Stimulated activated CD8-positive, alpha-beta memory T cell treated with anti-CD3 and anti-CD28 coated beads, Interleukin-2, amount 100 ng/mL, for 1 hour (primary cell): ENCODE measurements at regions not wholly inside any gene's neighbourhood (a gene's known extent, or its start where the extent isn't known, plus 50 kb on each side); places are given as distances from the start of the nearest gene placed in this dataset.

Experiments
- DNase-seq, 2 donors: peaks; one replicate each; pipeline ENCODE4 v3.0.0-alpha.2; 2020; ENCODE audit warnings: low read depth in 2 of 2

DNA sequence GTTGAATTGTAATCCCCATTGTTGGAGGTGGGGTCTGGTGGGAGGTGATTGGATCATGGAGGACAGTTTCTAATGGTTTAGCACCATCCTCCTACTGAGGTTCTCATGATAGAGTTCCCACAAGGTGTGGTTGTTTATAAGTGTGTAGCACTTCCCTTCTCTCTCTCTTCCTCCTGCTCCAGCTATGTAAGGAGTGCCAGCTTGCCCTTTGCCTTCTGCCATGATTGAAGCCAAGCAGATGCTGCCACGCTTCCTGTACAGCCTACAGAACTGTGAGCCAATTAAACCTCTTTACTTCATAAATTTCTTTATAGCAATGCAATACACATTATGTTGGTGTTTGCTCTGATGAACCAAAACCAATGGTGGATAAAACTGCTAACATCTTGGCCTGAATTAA is 238.2 kb downstream of the EFNB2 start:
- DNase-seq, result no peak

GRCh38 chr13:106296723-106297122 is 238.7 kb downstream of the EFNB2 start:
- DNase-seq, result no peak

DNA sequence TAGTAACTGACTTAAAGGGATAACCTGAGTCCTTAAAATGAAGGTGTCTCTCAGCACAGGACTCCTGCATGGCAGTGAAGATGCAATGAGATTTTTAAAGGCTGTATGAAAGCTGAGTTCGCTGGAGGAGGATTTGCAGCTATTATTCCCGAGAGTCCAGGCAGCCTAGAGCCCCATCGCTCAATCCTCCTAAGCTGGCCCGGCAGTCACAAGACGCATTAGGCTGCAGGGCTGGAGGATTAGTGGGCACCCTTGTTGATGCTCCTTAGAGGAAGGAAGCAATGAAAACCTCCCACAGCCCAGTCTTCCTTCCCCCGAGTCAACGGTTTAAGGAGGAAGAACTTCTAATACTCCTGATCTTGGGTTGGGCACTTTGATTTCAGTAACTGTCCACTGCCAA is 239.5 kb downstream of the EFNB2 start:
- no peak for DNase-seq

DNA sequence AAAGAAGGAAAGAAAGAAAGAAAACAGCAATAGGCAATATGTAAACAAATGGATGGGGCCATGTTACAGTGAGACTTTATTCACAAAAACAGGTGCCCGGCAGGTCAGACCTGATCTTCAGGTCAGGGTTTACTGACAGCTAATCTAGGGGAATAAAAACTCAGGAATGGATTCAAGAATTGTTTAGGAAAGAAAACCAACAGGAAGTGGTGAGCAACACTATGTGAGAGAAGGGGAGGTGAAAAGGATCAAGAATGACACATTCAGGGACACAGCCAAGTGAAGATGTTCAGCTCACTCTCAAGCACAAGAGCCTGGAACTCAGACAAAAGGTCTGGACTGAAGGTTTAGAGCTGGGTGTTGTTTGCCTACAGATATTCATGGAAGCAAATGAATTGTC is 244.5 kb downstream of the EFNB2 start:
- no peak for DNase-seq

DNA sequence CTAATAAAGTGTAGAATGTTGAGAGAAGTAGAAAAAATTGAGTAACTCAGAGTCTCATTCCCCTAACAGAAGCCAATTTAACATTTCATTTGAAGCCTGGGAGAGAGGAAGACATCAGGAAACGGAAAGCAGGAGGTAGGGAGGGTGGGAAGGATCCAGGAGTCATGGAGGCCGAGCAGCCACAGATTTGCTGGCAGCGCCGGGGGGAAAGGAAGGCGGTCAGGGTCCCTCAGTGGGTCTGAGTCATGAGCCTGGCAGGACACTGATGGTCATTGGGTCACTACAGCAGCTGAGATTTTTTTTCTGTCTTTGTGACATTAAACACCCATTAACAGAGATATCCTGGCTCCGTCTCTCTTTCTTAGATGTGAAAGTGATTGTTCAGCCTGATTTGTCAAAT is 248.1 kb downstream of the EFNB2 start:
- no peak for DNase-seq

DNA sequence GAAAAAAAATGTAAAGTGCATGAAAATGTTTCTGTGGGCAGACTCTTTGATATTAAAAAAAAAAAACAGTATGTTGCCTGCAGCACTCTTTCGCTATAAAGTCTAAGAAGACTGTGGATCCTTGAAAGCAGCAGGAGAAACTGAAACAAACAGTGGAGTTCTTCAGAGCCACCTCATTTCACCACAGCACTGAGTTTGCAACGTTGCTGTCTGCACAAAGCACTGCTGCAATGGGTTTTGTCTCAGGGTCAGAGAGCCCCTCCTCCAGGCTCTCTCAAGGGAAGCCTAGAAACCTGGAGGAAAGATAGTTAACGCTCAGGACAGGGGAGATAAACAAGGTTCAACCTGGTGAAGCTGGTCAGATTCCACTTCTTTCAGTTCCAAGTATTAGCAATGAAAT is 248.7 kb downstream of the EFNB2 start:
- DNase-seq, result no peak

DNA sequence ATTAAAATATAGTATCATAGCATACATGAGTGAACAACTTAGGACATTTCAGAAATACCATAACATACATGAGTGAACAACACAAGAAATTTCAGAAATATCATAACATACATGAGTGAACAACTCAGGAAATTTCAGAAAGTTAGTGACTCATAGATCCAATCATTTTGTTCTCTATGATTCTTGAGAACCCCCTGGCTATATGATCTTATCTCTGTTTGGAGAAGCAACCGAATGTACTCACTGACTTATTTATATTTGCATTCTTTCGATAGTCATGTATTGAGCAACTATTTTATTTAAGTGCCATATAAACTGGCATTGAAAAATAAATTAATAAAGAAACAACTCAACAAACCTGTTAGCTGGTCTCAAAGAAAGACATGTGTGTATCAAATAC is 251.1 kb downstream of the EFNB2 start:
- no peak for DNase-seq

- DNase-seq, result no peak
Observed at GRCh38 chr13:106281426-106281825, 254.0 kb downstream of the EFNB2 start.

DNA sequence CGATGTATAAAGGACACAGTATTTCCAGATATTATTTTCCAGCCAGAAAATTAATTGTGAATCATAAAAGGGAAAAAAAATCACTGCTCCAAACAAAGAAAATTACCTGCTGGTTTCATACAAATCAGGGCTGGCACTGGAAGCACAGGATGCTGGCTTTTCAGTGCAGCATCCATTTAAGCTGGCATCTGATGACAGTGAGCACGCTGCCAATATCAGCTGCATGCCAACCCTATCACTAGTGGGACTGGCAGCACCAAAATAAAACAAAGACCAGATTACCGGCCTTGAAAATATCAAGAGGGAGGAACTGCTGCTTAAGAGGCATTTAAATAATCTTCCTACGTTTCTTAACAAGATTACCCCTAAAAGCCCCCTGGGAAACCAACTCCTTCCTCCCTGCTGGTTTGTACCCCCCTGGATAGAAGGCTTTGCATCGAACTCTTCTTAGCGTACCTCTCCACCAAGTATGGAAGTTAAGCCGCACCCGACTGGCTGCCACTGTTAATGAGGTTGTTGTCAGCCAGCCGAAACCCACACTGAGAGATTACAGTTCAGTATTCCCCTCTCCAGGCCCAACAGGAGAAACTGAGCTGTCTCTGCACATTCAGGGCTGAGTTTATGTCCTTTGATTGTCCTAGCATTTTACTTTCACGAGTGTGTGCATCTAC is 257.8 kb downstream of the EFNB2 start:
- DNase-seq, result no peak

- DNase-seq, result no peak
Observed at GRCh38 chr13:106276876-106277275, 258.6 kb downstream of the EFNB2 start.

DNA sequence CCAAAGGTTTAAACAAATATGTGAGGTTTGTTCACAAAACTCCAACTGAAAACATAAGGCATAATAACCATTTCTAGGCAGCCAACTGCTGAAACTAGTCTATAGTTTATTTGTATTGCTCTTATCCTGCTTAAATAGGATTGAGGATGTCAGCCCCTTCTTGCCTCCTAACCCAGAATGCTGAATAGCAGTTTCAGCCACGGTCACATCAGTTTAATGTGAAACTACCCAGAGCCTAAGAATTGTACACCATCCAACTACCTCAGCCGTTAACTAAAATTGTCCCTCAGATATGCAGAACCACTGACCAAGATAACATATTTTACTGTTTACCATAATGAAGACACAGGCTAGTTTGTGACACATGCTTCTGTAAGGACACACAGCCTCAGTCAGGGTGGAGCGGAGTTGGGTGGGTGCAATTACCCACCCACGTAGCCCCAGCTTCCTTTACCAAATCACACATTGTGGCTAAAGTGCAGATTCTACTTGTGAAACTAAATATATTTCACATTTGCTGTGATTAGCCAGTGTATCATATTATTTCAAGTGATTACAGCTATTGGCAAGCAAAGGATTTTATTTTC is 259.9 kb downstream of the EFNB2 start:
- no peak for DNase-seq

GRCh38 chr13:106274551-106275203 is 260.8 kb downstream of the EFNB2 start:
- no peak for DNase-seq

GRCh38 chr13:106263801-106264200 is 271.7 kb downstream of the EFNB2 start:
- DNase-seq, result no peak

DNA sequence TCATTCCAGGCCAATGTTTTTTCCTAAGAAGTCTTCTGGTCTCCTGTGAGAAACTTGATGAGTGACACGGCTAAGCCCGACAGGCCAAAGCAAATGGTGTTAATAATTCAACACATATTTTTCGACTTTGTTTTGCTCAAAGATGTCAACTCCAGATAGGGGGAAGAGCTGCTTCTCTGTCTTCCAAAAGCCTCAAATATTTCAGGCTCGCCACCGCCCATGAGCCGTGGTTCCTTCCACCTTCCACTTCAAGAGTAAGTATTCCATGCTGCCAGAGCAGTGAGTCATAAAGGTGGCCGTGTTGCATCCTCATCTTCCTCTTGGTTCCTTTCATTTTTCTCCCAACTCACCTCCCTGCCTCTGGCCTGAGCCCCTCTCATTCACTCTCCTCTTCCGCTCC is 272.6 kb downstream of the EFNB2 start:
- DNase-seq, result no peak

DNA sequence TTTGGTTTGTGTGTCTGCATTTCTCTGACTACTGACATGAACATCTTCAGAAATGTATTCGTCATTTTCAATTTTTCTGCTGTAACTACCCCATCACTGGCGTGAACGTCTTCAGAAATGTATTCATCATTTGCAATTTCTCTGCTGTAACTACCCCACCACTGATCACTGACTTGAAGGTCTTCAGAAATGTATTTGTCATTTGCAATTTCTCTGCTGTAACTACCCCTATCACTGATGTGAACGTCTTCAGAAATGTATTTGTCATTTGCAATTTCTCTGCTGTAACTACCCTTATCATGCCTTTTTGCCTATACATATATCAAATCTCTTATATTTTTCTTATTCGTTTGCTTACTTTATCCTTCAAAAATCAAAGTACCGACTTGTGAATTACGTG is 274.0 kb downstream of the EFNB2 start:
- DNase-seq, result no peak

DNA sequence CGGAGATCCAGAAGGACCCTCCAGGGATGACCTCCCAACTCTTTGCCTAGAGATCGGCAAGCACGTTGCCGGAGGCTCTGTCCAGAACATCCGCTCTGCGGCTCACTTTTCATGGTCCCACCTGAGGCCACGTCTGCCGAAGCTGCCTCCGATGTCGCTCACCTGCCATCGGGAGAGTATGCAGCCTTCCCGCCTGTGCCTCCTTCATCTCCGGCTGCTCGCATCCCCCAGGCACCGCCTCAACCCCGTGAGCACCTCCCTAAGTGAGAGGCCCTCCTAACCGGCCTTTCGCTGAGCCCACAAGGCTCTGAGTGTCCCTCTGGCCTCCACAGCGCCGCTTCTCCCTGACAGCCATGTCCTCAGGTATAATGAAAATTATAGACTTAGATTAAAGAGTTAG is 275.1 kb downstream of the EFNB2 start:
- DNase-seq, result no peak

GRCh38 chr13:106259928-106260327 is 275.5 kb downstream of the EFNB2 start:
- no peak for DNase-seq

- DNase-seq, result no peak
Observed at GRCh38 chr13:106246666-106247188, 288.7 kb downstream of the EFNB2 start.

- no peak for DNase-seq
Observed at GRCh38 chr13:106246242-106246641, 289.2 kb downstream of the EFNB2 start.

- no peak for DNase-seq
Observed at GRCh38 chr13:106243011-106243565, 292.4 kb downstream of the EFNB2 start.

- no peak for DNase-seq
Observed at GRCh38 chr13:106241974-106242953, 293.2 kb downstream of the EFNB2 start.

DNA sequence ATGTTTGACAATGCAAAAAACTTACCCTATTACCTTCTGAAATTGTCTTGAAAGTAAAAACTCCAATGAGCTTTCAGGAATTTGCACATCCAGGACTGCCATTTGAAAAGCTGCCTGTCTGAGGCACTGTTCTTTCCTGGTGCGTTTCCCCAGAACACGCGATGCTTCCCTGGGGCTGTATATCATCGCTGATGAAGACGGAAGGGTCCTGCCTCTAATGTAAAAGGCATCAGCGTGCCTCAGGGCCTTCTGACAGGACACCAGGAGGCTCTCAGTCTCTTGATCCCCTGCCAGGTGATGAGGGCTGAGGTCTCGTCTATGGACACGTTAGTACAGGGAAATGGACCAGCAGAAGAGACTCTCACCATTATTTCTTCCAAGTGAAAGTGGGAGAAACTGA is 296.8 kb downstream of the EFNB2 start:
- DNase-seq, result no peak
